Natural killer cell (primary cell): ENCODE measurements at regions not wholly inside any gene's neighbourhood (a gene's known extent, or its start where the extent isn't known, plus 50 kb on each side); places are given as distances from the start of the nearest gene placed in this dataset.

Experiments used
- ATAC-seq, 3 donors: fragments of 150-1000 bp in 2 of 3; fragments of 200-7000 bp in 1 of 3; cut with Tn5 transposase; 1 replicate in 1 of 3; 2 replicates in 2 of 3; pipeline ENCODE4 v1.10.0; 2021; ENCODE audit warnings: mild to moderate bottlenecking in 2 of 3, moderate library complexity in 2 of 3
- DNase-seq, 2 donors: peaks; one replicate each; pipeline versions ENCODE4 v3.0.0 to v3.0.0-alpha.2; 2013 to 2021; ENCODE audit warnings: mixed read lengths in 1 of 2
- H3K27ac ChIP-seq: one replicate; pipeline ENCODE4 v1.5.1; 2013; ENCODE audit warnings: mild to moderate bottlenecking, low read length
- H3K27me3 ChIP-seq: one replicate; pipeline ENCODE4 v1.6.1; 2013; ENCODE audit warnings: low read length; ENCODE audit not compliant: control insufficient read depth, insufficient read depth
- H3K36me3 ChIP-seq: one replicate; pipeline ENCODE4 v1.6.1; 2013; ENCODE audit warnings: low read length; ENCODE audit not compliant: control insufficient read depth, insufficient read depth
- H3K4me1 ChIP-seq: one replicate; pipeline ENCODE4 v1.6.1; 2013; ENCODE audit warnings: low read length; ENCODE audit not compliant: control insufficient read depth, insufficient read depth
- H3K4me3 ChIP-seq: one replicate; pipeline ENCODE4 v1.5.1; 2013; ENCODE audit warnings: low read length
- H3K9me3 ChIP-seq: one replicate; pipeline ENCODE4 v1.6.1; 2013; ENCODE audit warnings: low read length; ENCODE audit not compliant: control insufficient read depth, insufficient read depth
- H3K27ac Mint-ChIP-seq, 2 donors: one replicate each; pipeline ENCODE4 v1.8.0; 2022; ENCODE audit warnings: mild to moderate bottlenecking in 2 of 2, mixed read lengths in 2 of 2, moderate library complexity in 1 of 2
- H3K27me3 Mint-ChIP-seq, 2 donors: one replicate each; pipeline ENCODE4 v1.8.0; 2022; ENCODE audit warnings: low read depth in 2 of 2, mixed read lengths in 2 of 2
- H3K36me3 Mint-ChIP-seq: one replicate; pipeline ENCODE4 v1.8.0; 2022; ENCODE audit warnings: mixed read lengths
- H3K4me1 Mint-ChIP-seq, 2 donors: one replicate each; pipeline ENCODE4 v1.8.0; 2022; ENCODE audit warnings: mixed read lengths in 2 of 2
- H3K4me3 Mint-ChIP-seq: one replicate; pipeline ENCODE4 v1.8.0; 2022; ENCODE audit warnings: mild to moderate bottlenecking, moderate library complexity, mixed read lengths
- H3K9me3 Mint-ChIP-seq, 2 donors: one replicate each; pipeline ENCODE4 v1.8.0; 2022; ENCODE audit warnings: mixed read lengths in 2 of 2
- CTCF ChIP-seq: fragments of 200-600 bp; IDR thresholded peaks from one replicate; pipeline ENCODE4 v1.8.0; 2022; ENCODE audit warnings: antibody characterized with exemption
- WGBS: methylation state at CpG from one replicate; pipeline ENCODE4 v1.1.7; 2013; ENCODE audit warnings: missing lambda C conversion rate; ENCODE audit not compliant: insufficient coverage; 5-methylcytosine and 5-hydroxymethylcytosine counted together
- intact Hi-C: fragments of 100-400 bp; cut with micrococcal nuclease; formaldehyde crosslinking; loops from one replicate; pipeline ENCODE4 v1.14.2; 2022

GRCh38 chr16:18072161-18072560 lies 264.4 kb downstream of the NPIPA8 start:
- TF ChIP-seq CTCF, result no peak
- no peaks in the 10 kb centered on the region for H3K4me1 Mint-ChIP-seq
- no peak for DNase-seq
- Histone ChIP-seq H3K9me3 (no peaks in the 10 kb centered on the region), H3K27me3 (no peaks in the 10 kb centered on the region), H3K27ac (no peak overlapping the region), H3K4me1 (no peaks in the 10 kb centered on the region), H3K4me3 (no peak overlapping the region), H3K36me3 (no peaks in the 10 kb centered on the region)
- no peaks in the 10 kb centered on the region for H3K9me3 Mint-ChIP-seq
- no peaks in the 10 kb centered on the region for H3K36me3 Mint-ChIP-seq
- H3K27me3 Mint-ChIP-seq, result peaks cover 7 to 8% of the 10 kb centered on the region in 2 donors
- no peak overlapping the region for H3K27ac Mint-ChIP-seq
- no peak for ATAC-seq
- no peak overlapping the region for H3K4me3 Mint-ChIP-seq
- WGBS, result 84% methylated on average over 1 of the region's 1 CpG
- intact Hi-C loops, result no loop called here

GRCh38 chr16:18069683-18070082 lies 266.9 kb downstream of the NPIPA8 start:
- no peak for DNase-seq

GRCh38 chr16:18068477-18068876 lies 268.1 kb downstream of the NPIPA8 start:
- no peaks in the 10 kb centered on the region for H3K9me3 Mint-ChIP-seq
- no peaks in the 10 kb centered on the region for H3K4me1 ChIP-seq
- no peak for ATAC-seq
- peaks cover 7 to 34% of the 10 kb centered on the region in 2 donors for H3K27me3 Mint-ChIP-seq
- H3K4me3 ChIP-seq, result no peak overlapping the region
- no peaks in the 10 kb centered on the region for H3K9me3 ChIP-seq
- no peak overlapping the region for H3K27ac Mint-ChIP-seq
- peaks cover 2% of the 10 kb centered on the region for H3K27me3 ChIP-seq
- no peak overlapping the region for H3K27ac ChIP-seq
- intact Hi-C loops, result no loop called here
- H3K4me3 Mint-ChIP-seq, result no peak overlapping the region
- H3K4me1 Mint-ChIP-seq, result no peaks in the 10 kb centered on the region
- no peak for DNase-seq
- no peak for TF ChIP-seq CTCF
- no peaks in the 10 kb centered on the region for H3K36me3 Mint-ChIP-seq
- H3K36me3 ChIP-seq, result no peaks in the 10 kb centered on the region

More at GRCh38 chr16:18069683-18070082, 266.9 kb downstream of the NPIPA8 start:
- TF ChIP-seq CTCF, result no peak
- no peaks in the 10 kb centered on the region for H3K36me3 Mint-ChIP-seq
- H3K9me3 ChIP-seq, result no peaks in the 10 kb centered on the region
- H3K4me3 ChIP-seq, result no peak overlapping the region
- ATAC-seq, result no peak
- H3K27me3 Mint-ChIP-seq, result peaks cover 9 to 33% of the 10 kb centered on the region in 2 donors
- no peak overlapping the region for H3K4me3 Mint-ChIP-seq
- H3K4me1 Mint-ChIP-seq, result no peaks in the 10 kb centered on the region
- H3K27me3 ChIP-seq, result peaks cover 2% of the 10 kb centered on the region
- no peak overlapping the region for H3K27ac Mint-ChIP-seq
- no peaks in the 10 kb centered on the region for H3K9me3 Mint-ChIP-seq
- no peak overlapping the region for H3K27ac ChIP-seq
- H3K4me1 ChIP-seq, result no peaks in the 10 kb centered on the region
- intact Hi-C loops, result no loop called here
- no peaks in the 10 kb centered on the region for H3K36me3 ChIP-seq

GRCh38 chr16:18062713-18063112 lies 273.8 kb downstream of the NPIPA8 start:
- H3K9me3 ChIP-seq, result no peaks in the 10 kb centered on the region
- DNase-seq, result no peak
- Mint-ChIP-seq H3K4me1 (no peaks in the 10 kb centered on the region), H3K9me3 (no peaks in the 10 kb centered on the region), H3K27me3 (peaks cover 6 to 26% of the 10 kb centered on the region in 2 donors), H3K36me3 (no peaks in the 10 kb centered on the region), H3K4me3 (no peak overlapping the region), H3K27ac (no peak overlapping the region)
- no peak overlapping the region for H3K4me3 ChIP-seq
- 34% methylated on average over 9 of the region's 9 CpGs for WGBS
- H3K27me3 ChIP-seq, result peaks cover 2% of the 10 kb centered on the region
- no peak overlapping the region for H3K27ac ChIP-seq
- H3K36me3 ChIP-seq, result no peaks in the 10 kb centered on the region
- TF ChIP-seq CTCF, result no peak
- no peaks in the 10 kb centered on the region for H3K4me1 ChIP-seq
- intact Hi-C loops, result no loop called here
- no peak for ATAC-seq
